ENCODE measurements at regions not wholly inside any gene's neighbourhood (a gene's known extent, or its start where the extent isn't known, plus 50 kb on each side); places are given as distances from the start of the nearest gene placed in this dataset.

DNA sequence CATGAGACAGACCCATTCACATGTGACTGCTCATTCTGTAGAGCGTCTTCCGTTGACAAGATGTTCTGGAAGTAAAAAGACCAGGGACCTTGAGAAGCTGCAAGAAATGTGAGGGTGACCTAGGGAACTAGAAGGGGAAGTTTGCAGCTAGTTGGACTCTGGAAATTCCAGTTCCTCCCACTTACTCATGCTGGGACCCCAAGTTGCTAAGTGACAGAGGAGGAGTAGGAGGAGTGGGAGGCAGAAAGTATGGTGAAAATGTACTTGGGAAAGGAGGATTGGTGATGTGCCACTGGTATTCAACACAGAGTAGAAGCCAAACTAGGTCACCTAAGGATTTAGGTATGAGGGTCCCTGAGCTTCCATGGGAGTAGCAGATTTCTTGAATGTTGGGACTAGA is 132.4 kb downstream of the KCNA5 start:
- TF ChIP-seq, protein P1, sequence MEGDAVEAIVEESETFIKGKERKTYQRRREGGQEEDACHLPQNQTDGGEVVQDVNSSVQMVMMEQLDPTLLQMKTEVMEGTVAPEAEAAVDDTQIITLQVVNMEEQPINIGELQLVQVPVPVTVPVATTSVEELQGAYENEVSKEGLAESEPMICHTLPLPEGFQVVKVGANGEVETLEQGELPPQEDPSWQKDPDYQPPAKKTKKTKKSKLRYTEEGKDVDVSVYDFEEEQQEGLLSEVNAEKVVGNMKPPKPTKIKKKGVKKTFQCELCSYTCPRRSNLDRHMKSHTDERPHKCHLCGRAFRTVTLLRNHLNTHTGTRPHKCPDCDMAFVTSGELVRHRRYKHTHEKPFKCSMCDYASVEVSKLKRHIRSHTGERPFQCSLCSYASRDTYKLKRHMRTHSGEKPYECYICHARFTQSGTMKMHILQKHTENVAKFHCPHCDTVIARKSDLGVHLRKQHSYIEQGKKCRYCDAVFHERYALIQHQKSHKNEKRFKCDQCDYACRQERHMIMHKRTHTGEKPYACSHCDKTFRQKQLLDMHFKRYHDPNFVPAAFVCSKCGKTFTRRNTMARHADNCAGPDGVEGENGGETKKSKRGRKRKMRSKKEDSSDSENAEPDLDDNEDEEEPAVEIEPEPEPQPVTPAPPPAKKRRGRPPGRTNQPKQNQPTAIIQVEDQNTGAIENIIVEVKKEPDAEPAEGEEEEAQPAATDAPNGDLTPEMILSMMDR (IDR thresholded peaks at IDR 0.05), result no peak
- no peak for TF ChIP-seq POLR2A (IDR thresholded peaks at IDR 0.05)
- 84 to 97% methylated on average over 2 of the region's 2 CpGs for WGBS, 2 donors
- no peak for DNase-seq (ENCODE audit: low spot score in 2 of 2)
- no peak overlapping the region for H3K4me3 ChIP-seq (ENCODE audit: low read depth, poor library complexity, severe bottlenecking)
- intact Hi-C loops (cut with DNase I; ENCODE audit: low total_unique reads), result no loop called here

DNA sequence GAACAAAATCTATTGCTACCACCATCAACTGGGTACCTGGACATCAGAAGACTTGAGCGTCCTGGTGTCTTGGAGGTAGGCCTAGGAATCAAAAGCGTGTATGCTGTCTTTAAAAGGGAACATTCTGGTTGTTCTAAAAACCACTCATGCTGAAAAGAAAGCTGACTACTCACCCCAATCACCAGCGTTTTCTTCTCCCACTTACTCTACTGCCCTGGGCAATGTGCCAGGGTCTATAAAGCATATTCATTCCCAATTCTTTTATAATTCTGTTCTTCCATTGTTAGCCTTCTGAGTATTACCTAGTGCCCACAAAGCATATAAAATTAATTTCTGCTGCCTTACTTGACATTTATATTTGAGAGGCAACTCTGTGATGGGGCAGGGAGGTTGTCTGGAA is 133.4 kb downstream of the KCNA5 start:
- WGBS, 2 donors, result 69 to 71% methylated on average over 3 of the region's 3 CpGs
- TF ChIP-seq, protein P1 (IDR thresholded peaks at IDR 0.05), result no peak
- TF ChIP-seq POLR2A (IDR thresholded peaks at IDR 0.05), result no peak
- intact Hi-C loops (cut with DNase I; ENCODE audit: low total_unique reads), result no loop called here
- DNase-seq (ENCODE audit: low spot score in 2 of 2), result peak in 1 of 2 donors; percentile 25
- no peak overlapping the region for H3K4me3 ChIP-seq (ENCODE audit: low read depth, poor library complexity, severe bottlenecking)

DNA sequence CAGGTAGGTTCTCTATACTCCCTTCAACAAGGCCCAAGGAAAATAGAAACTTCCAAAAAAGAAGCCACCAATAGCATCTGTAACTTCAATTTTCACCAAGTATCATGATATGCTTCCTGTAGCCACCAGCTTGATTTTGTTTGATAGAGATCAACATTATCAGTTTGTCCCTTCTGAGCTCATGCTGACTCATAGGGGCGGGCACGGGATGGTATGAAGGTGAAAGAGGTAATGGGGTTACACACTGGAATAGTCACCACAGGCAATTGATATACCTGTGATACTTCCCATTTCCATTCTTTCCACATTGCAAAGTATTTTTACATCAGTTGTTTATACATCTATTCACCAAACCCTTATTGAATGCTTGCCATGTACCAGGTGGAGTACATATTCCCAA is 134.1 kb downstream of the KCNA5 start:
- intact Hi-C loops (cut with DNase I; ENCODE audit: low total_unique reads), result no loop called here
- no peak overlapping the region for H3K4me3 ChIP-seq (ENCODE audit: low read depth, poor library complexity, severe bottlenecking)
- WGBS, 2 donors, result 61 to 72% methylated on average over 2 of the region's 2 CpGs
- no peak for DNase-seq (ENCODE audit: low spot score in 2 of 2)
- TF ChIP-seq, protein P1 (IDR thresholded peaks at IDR 0.05), result no peak
- TF ChIP-seq POLR2A (IDR thresholded peaks at IDR 0.05), result no peak

DNA sequence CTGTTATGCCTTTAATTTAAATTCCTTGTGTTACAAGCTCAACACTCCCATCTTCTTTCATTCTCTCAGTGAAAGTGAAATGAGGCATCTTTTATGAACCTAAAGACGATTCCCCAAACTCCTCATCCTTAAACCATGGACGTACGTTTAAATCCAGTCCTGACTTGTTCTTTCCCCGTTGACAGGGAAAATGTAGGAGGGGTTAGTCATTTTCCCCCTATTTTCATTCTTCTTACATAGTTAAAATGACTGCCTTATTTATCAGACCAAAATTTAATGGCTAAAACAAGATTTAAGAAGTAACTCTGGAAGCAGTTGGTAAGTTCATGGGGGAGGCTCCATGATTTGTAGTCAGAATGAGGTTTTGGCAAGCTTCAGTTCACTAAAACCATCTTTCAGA is 134.9 kb downstream of the KCNA5 start:
- 82 to 85% methylated on average over 4 of the region's 4 CpGs for WGBS, 2 donors
- no peak for TF ChIP-seq POLR2A (IDR thresholded peaks at IDR 0.05)
- TF ChIP-seq, protein P1 (IDR thresholded peaks at IDR 0.05), result no peak
- intact Hi-C loops (cut with DNase I; ENCODE audit: low total_unique reads), result no loop called here

DNA sequence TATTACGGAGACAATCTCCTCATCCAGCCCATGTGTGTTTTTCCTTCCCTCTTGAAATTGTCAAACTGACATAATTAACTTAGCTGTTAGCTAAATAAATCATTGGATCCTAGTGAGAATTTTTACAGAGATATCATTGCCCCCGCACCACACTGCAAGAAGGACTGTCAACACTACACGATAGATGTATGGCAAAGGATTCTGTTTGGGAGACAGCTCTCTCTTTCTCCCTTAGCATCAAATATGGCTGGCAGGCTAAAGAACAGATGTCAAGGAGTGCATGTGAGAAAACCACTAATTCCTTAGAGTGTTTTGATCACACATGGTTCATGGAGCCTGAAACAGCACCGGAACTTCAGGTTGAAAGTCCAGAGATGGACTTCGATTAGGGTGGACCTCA is 136.8 kb downstream of the KCNA5 start:
- 80 to 84% methylated on average over 5 of the region's 5 CpGs for WGBS, 2 donors
- intact Hi-C loops (cut with DNase I; ENCODE audit: low total_unique reads), result no loop called here
- TF ChIP-seq, protein P1 (IDR thresholded peaks at IDR 0.05), result no peak
- TF ChIP-seq POLR2A (IDR thresholded peaks at IDR 0.05), result no peak
- H3K4me3 ChIP-seq (ENCODE audit: low read depth, poor library complexity, severe bottlenecking), result no peak overlapping the region
- no peak for DNase-seq (ENCODE audit: low spot score in 2 of 2)

More for the DNA sequence above, 134.9 kb downstream of the KCNA5 start:
- DNase-seq (ENCODE audit: low spot score in 2 of 2), result no peak
- no peak overlapping the region for H3K4me3 ChIP-seq (ENCODE audit: low read depth, poor library complexity, severe bottlenecking)

DNA sequence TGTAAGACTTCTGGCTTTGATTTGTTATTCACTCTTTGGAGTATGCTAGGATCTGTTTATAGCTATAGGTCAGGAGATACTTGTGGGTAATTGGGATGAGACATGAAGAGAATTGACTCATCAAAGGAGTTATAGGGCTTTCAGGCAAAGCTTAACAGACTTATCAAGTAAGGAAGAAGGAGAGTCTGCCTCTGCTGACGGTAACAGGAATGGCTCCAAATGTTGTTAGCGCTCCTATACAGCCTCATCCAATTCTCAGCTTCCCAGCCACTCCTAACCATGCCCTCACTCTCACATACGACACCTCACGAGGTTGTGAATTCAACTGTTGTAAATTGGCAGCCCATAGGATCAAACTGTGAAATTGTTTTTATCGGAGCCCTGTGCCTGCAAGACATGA is 140.5 kb downstream of the KCNA5 start:
- no peak for TF ChIP-seq POLR2A (IDR thresholded peaks at IDR 0.05)
- TF ChIP-seq, protein P1 (IDR thresholded peaks at IDR 0.05), result no peak
- WGBS, 2 donors, result 63 to 71% methylated on average over 5 of the region's 5 CpGs
- intact Hi-C loops (cut with DNase I; ENCODE audit: low total_unique reads), result no loop called here
- no peak for DNase-seq (ENCODE audit: low spot score in 2 of 2)
- H3K4me3 ChIP-seq (ENCODE audit: low read depth, poor library complexity, severe bottlenecking), result no peak overlapping the region

Measured in lower leg skin (tissue), 4 donors.